Mesenchymal stem cell (in vitro differentiated cells and primary cell): ENCODE measurements at regions not wholly inside any gene's neighbourhood (a gene's known extent, or its start where the extent isn't known, plus 50 kb on each side); places are given as distances from the start of the nearest gene placed in this dataset.

Experiments
- DNase-seq: peaks from one replicate; pipeline ENCODE4 v3.0.0-alpha.2; 2013
- H2AFZ ChIP-seq: one replicate; pipeline ENCODE4 v1.6.1; 2013; ENCODE audit warnings: low read depth, mild to moderate bottlenecking, control low read depth, inconsistent platforms, low read length, moderate library complexity
- H2AK5ac ChIP-seq: 2 replicates; pipeline ENCODE4 v1.6.1; 2013; ENCODE audit warnings: low read length, moderate library complexity, mild to moderate bottlenecking, inconsistent platforms; ENCODE audit not compliant: severe bottlenecking
- H2BK120ac ChIP-seq: one replicate; pipeline ENCODE4 v1.6.1; 2013; ENCODE audit warnings: low read depth, mild to moderate bottlenecking, inconsistent platforms, low read length, moderate library complexity
- H2BK12ac ChIP-seq, 2 experiments: one replicate each; pipeline ENCODE4 v1.6.1; 2013; ENCODE audit warnings: inconsistent platforms in 2 of 2, low read length in 2 of 2, mild to moderate bottlenecking in 2 of 2, moderate library complexity in 2 of 2, control low read depth in 1 of 2
- H2BK15ac ChIP-seq: one replicate; pipeline ENCODE4 v1.6.1; 2013; ENCODE audit warnings: mild to moderate bottlenecking, low read depth, inconsistent platforms; ENCODE audit not compliant: poor library complexity, severe bottlenecking
- H2BK5ac ChIP-seq: 2 replicates; pipeline ENCODE4 v1.6.1; 2013; ENCODE audit warnings: low read depth, mild to moderate bottlenecking, low read length, control low read depth, inconsistent platforms; ENCODE audit not compliant: poor library complexity, severe bottlenecking
- H3K14ac ChIP-seq, 2 experiments: one replicate each; pipeline ENCODE4 v1.6.1; 2013; ENCODE audit warnings: inconsistent platforms in 2 of 2, low read length in 2 of 2, control low read depth in 1 of 2, mild to moderate bottlenecking in 1 of 2, moderate library complexity in 1 of 2
- H3K18ac ChIP-seq, 2 experiments: one replicate each; pipeline ENCODE4 v1.6.1; 2013; ENCODE audit warnings: inconsistent platforms in 2 of 2, low read length in 2 of 2, control low read depth in 1 of 2, low read depth in 1 of 2, mild to moderate bottlenecking in 1 of 2
- H3K23ac ChIP-seq, 2 experiments: one replicate each; pipeline ENCODE4 v1.6.1; 2013; ENCODE audit warnings: inconsistent platforms in 2 of 2, low read length in 2 of 2, mild to moderate bottlenecking in 2 of 2, moderate library complexity in 2 of 2, control low read depth in 1 of 2
- H3K27ac ChIP-seq: 2 replicates; pipeline ENCODE4 v1.5.1; 2013; ENCODE audit warnings: mild to moderate bottlenecking, moderate library complexity, low read length, control low read depth, inconsistent platforms; ENCODE audit not compliant: poor library complexity, severe bottlenecking
- H3K27me3 ChIP-seq, 2 experiments: 2 replicates each; pipeline versions ENCODE4 v1.6.1 to v1.7.0; 2013; ENCODE audit warnings: low read length in 2 of 2, mild to moderate bottlenecking in 2 of 2, moderate library complexity in 2 of 2, control low read depth in 1 of 2, inconsistent platforms in 1 of 2; ENCODE audit not compliant: control insufficient read depth in 1 of 2, insufficient read depth in 1 of 2
- H3K36me3 ChIP-seq, 2 experiments: 2 replicates each; pipeline versions ENCODE4 v1.6.1 to v1.7.0; 2013; ENCODE audit warnings: low read length in 2 of 2, control low read depth in 1 of 2, inconsistent platforms in 1 of 2, low read depth in 1 of 2, mild to moderate bottlenecking in 1 of 2; ENCODE audit not compliant: insufficient read depth in 2 of 2, control insufficient read depth in 1 of 2
- H3K4ac ChIP-seq, 2 experiments: one replicate each; pipeline ENCODE4 v1.6.1; 2013; ENCODE audit warnings: inconsistent platforms in 2 of 2, low read length in 2 of 2, mild to moderate bottlenecking in 2 of 2, moderate library complexity in 2 of 2, control low read depth in 1 of 2, low read depth in 1 of 2
- H3K4me1 ChIP-seq: 2 replicates; pipeline ENCODE4 v1.6.1; 2013; ENCODE audit warnings: low read depth, low read length, control low read depth; ENCODE audit not compliant: control insufficient read depth, insufficient read depth
- H3K4me2 ChIP-seq: 2 replicates; pipeline ENCODE4 v1.6.1; 2013; ENCODE audit warnings: low read length, mild to moderate bottlenecking, inconsistent platforms; ENCODE audit not compliant: poor library complexity, severe bottlenecking
- H3K4me3 ChIP-seq, 2 experiments: 2 replicates each; pipeline versions ENCODE4 v1.5.1 to v1.7.0; 2013; ENCODE audit warnings: low read length in 2 of 2, mild to moderate bottlenecking in 2 of 2, control low read depth in 1 of 2, low read depth in 1 of 2; ENCODE audit not compliant: insufficient read depth in 1 of 2
- H3K79me1 ChIP-seq: replicated peaks from 2 replicates; pipeline ENCODE4 v1.6.1; 2013; ENCODE audit warnings: mild to moderate bottlenecking, control low read depth, low read length, inconsistent platforms; ENCODE audit not compliant: poor library complexity, severe bottlenecking
- H3K9ac ChIP-seq: 2 replicates; pipeline ENCODE4 v1.7.0; 2013; ENCODE audit warnings: mild to moderate bottlenecking, low read length, moderate library complexity
- H3K9me3 ChIP-seq: 2 replicates; pipeline ENCODE4 v1.7.0; 2013; ENCODE audit warnings: mild to moderate bottlenecking, low read length; ENCODE audit not compliant: control insufficient read depth
- H4K8ac ChIP-seq: one replicate; pipeline ENCODE4 v1.6.1; 2013; ENCODE audit warnings: inconsistent platforms, mild to moderate bottlenecking, low read length, moderate library complexity
- H4K91ac ChIP-seq: one replicate; pipeline ENCODE4 v1.6.1; 2013; ENCODE audit warnings: mild to moderate bottlenecking, low read length, inconsistent platforms
- WGBS: methylation state at CpG from one replicate; pipeline ENCODE4 v1.1.7; 2013; ENCODE audit warnings: mixed read lengths; 5-methylcytosine and 5-hydroxymethylcytosine counted together

- no peak overlapping the region for H3K23ac ChIP-seq
These were observed 392.0 kb upstream of the SASH1 start for GRCh38 chr6:147950623-147950987.

GRCh38 chr6:147951726-147952125, 390.9 kb upstream of the SASH1 start:
- H2BK15ac ChIP-seq, result no peak overlapping the region
- no peak overlapping the region for H4K8ac ChIP-seq
- peaks cover 5% of the 10 kb centered on the region for H3K4me1 ChIP-seq
- H2AK5ac ChIP-seq, result no peak overlapping the region
- WGBS, result 94% methylated on average over 5 of the region's 7 CpGs
- H3K4ac ChIP-seq, result no peak overlapping the region
- no peak overlapping the region for H3K4me3 ChIP-seq
- H2AFZ ChIP-seq, result no peak overlapping the region
- H3K14ac ChIP-seq, result no peak overlapping the region
- H4K91ac ChIP-seq, result no peak overlapping the region
- no peak overlapping the region for H3K18ac ChIP-seq
- no peaks in the 10 kb centered on the region for H3K79me1 ChIP-seq
- H2BK12ac ChIP-seq, result no peak overlapping the region
- H3K27me3 ChIP-seq, result no peaks in the 10 kb centered on the region
- no peak overlapping the region for H3K27ac ChIP-seq
- no peak overlapping the region for H3K23ac ChIP-seq
- no peak overlapping the region for H2BK120ac ChIP-seq
- no peaks in the 10 kb centered on the region for H3K9me3 ChIP-seq
- H3K9ac ChIP-seq, result no peak overlapping the region
- no peak overlapping the region for H3K4me2 ChIP-seq
- no peak for DNase-seq
- H3K36me3 ChIP-seq, result no peaks in the 10 kb centered on the region
- no peak overlapping the region for H2BK5ac ChIP-seq

More at GRCh38 chr6:147950623-147950987, 392.0 kb upstream of the SASH1 start:
- H3K14ac ChIP-seq, result no peak overlapping the region
- H2BK15ac ChIP-seq, result no peak overlapping the region
- H2BK5ac ChIP-seq, result no peak overlapping the region
- H2BK120ac ChIP-seq, result no peak overlapping the region
- no peaks in the 10 kb centered on the region for H3K27me3 ChIP-seq
- no peaks in the 10 kb centered on the region for H3K79me1 ChIP-seq
- peak; percentile 60 for DNase-seq
- peaks cover 5% of the 10 kb centered on the region for H3K4me1 ChIP-seq
- H2AFZ ChIP-seq, result no peak overlapping the region
- peak overlapping the region; percentile 49 to 87 for H3K18ac ChIP-seq
- no peaks in the 10 kb centered on the region for H3K36me3 ChIP-seq
- no peak overlapping the region for H3K9ac ChIP-seq
- H4K8ac ChIP-seq, result peak overlapping the region; percentile 63
- WGBS, result 32% methylated on average over 4 of the region's 5 CpGs
- peak overlapping the region; percentile 71 to 93 for H2BK12ac ChIP-seq
- no peak overlapping the region for H2AK5ac ChIP-seq
- H3K4ac ChIP-seq, result peak overlapping the region in 1 of 2 experiments; percentile 1
- no peaks in the 10 kb centered on the region for H3K9me3 ChIP-seq
- H3K4me2 ChIP-seq, result no peak overlapping the region
- H3K4me3 ChIP-seq, result no peak overlapping the region
- H3K27ac ChIP-seq, result no peak overlapping the region
- peak overlapping the region; percentile 31 for H4K91ac ChIP-seq

- Histone ChIP-seq H2AK5ac (no peak overlapping the region), H2BK15ac (no peak overlapping the region), H3K18ac (no peak overlapping the region), H3K27me3 (no peaks in the 10 kb centered on the region), H3K14ac (no peak overlapping the region), H3K23ac (no peak overlapping the region), H3K79me1 (no peaks in the 10 kb centered on the region), H3K4me3 (no peak overlapping the region), H3K9ac (no peak overlapping the region), H3K9me3 (no peaks in the 10 kb centered on the region), H3K4me2 (no peak overlapping the region), H2BK120ac (no peak overlapping the region), H2BK12ac (no peak overlapping the region), H2BK5ac (no peak overlapping the region), H3K27ac (no peak overlapping the region), H3K36me3 (no peaks in the 10 kb centered on the region), H4K91ac (no peak overlapping the region), H2AFZ (no peak overlapping the region), H3K4ac (no peak overlapping the region), H3K4me1 (peaks cover 5% of the 10 kb centered on the region), H4K8ac (no peak overlapping the region)
- no peak for DNase-seq
- WGBS, result 100% methylated on average over 2 of the region's 3 CpGs
These were observed 387.7 kb upstream of the SASH1 start for GRCh38 chr6:147954938-147955337.

GRCh38 chr6:147958683-147959082, 384.0 kb upstream of the SASH1 start:
- H3K4me2 ChIP-seq, result no peak overlapping the region
- H3K27ac ChIP-seq, result no peak overlapping the region
- H3K4me3 ChIP-seq, result no peak overlapping the region
- no peaks in the 10 kb centered on the region for H3K36me3 ChIP-seq
- H3K27me3 ChIP-seq, result no peaks in the 10 kb centered on the region
- 94% methylated on average over 2 of the region's 2 CpGs for WGBS
- no peaks in the 10 kb centered on the region for H3K79me1 ChIP-seq
- no peak overlapping the region for H4K8ac ChIP-seq
- DNase-seq, result no peak
- no peak overlapping the region for H2AK5ac ChIP-seq
- H3K18ac ChIP-seq, result no peak overlapping the region
- no peak overlapping the region for H4K91ac ChIP-seq
- no peak overlapping the region for H2BK12ac ChIP-seq
- H3K14ac ChIP-seq, result no peak overlapping the region
- peaks cover 9% of the 10 kb centered on the region for H3K9me3 ChIP-seq
- no peak overlapping the region for H3K4ac ChIP-seq
- no peak overlapping the region for H3K23ac ChIP-seq
- no peak overlapping the region for H3K9ac ChIP-seq
- H2BK15ac ChIP-seq, result no peak overlapping the region
- no peak overlapping the region for H2BK120ac ChIP-seq
- no peaks in the 10 kb centered on the region for H3K4me1 ChIP-seq
- H2AFZ ChIP-seq, result no peak overlapping the region
- no peak overlapping the region for H2BK5ac ChIP-seq
